Activated CD4-positive, alpha-beta T cell treated with anti-CD3 and anti-CD28 coated beads for 36 hours (primary cell): ENCODE measurements at regions not wholly inside any gene's neighbourhood (a gene's known extent, or its start where the extent isn't known, plus 50 kb on each side); places are given as distances from the start of the nearest gene placed in this dataset.
"Not testable (repeated sequence)": the region's sequence is repeated elsewhere in the genome, so short reads cannot be mapped to it uniquely, and the experiment has no call there.

Experiments
- ATAC-seq: fragments of 200-7000 bp; cut with Tn5 transposase; one replicate; pipeline ENCODE4 v1.10.0; 2021; ENCODE audit warnings: mild to moderate bottlenecking, moderate library complexity
- CTCF ChIA-PET: fragments of 350-600 bp; sonication (Branson Sonifier 250); formaldehyde crosslinking; loops from one replicate; lab custom pipeline; 2021; ENCODE audit warnings: antibody characterized with exemption; lab: Charles Lee
- POLR2A ChIA-PET: fragments of 350-600 bp; sonication (Branson Sonifier 250); formaldehyde crosslinking; loops from one replicate; lab custom pipeline; 2021; ENCODE audit warnings: antibody characterized with exemption, inconsistent platforms; lab: Charles Lee
- DNase-seq: peaks from one replicate; pipeline ENCODE4 v3.0.0-alpha.2; 2020
- H3K27ac Mint-ChIP-seq: one replicate; pipeline ENCODE4 v1.8.0; 2021; ENCODE audit warnings: mixed read lengths
- H3K27me3 Mint-ChIP-seq: one replicate; pipeline ENCODE4 v1.8.0; 2021; ENCODE audit warnings: mixed read lengths
- H3K36me3 Mint-ChIP-seq: one replicate; pipeline ENCODE4 v1.8.0; 2021; ENCODE audit warnings: low read depth, mixed read lengths
- H3K4me1 Mint-ChIP-seq: one replicate; pipeline ENCODE4 v1.8.0; 2021; ENCODE audit warnings: mixed read lengths
- H3K4me3 Mint-ChIP-seq: one replicate; pipeline ENCODE4 v1.8.0; 2021; ENCODE audit warnings: mild to moderate bottlenecking, moderate library complexity, mixed read lengths
- H3K9me3 Mint-ChIP-seq: one replicate; pipeline ENCODE4 v1.8.0; 2021; ENCODE audit warnings: low read depth, mixed read lengths
- intact Hi-C, 2 experiments: fragments of 100-400 bp; cut with DNase I in 1 of 2; cut with micrococcal nuclease in 1 of 2; formaldehyde crosslinking; loops; one replicate each; pipeline versions ENCODE4 v1.14.2 to v1.15.1; 2022 to 2024; cut with DNase I, micrococcal nuclease

- Mint-ChIP-seq H3K4me3 (no peak overlapping the region), H3K27me3 (no peaks in the 10 kb centered on the region), H3K9me3 (peaks cover 2% of the 10 kb centered on the region), H3K4me1 (no peaks in the 10 kb centered on the region), H3K36me3 (no peaks in the 10 kb centered on the region), H3K27ac (no peak overlapping the region)
- intact Hi-C loops: no loop called here
- ChIA-PET CTCF (no interaction called here), POLR2A (no interaction called here)
- DNase-seq (no peak), ATAC-seq (no peak)
Observed at GRCh38 chr6:19928461-19928860, 91.3 kb downstream of the ID4 start.

GRCh38 chr6:19929312-19929711 is 92.1 kb downstream of the ID4 start:
- ATAC-seq: no peak
- POLR2A ChIA-PET: no interaction called here
- Mint-ChIP-seq H3K27me3 (no peaks in the 10 kb centered on the region), H3K36me3 (no peaks in the 10 kb centered on the region), H3K4me3 (no peak overlapping the region), H3K27ac (no peak overlapping the region), H3K9me3 (no peaks in the 10 kb centered on the region), H3K4me1 (no peaks in the 10 kb centered on the region)
- CTCF ChIA-PET: no interaction called here
- DNase-seq: no peak
- intact Hi-C loops: no loop called here

GRCh38 chr6:19934996-19935591 is 97.9 kb downstream of the ID4 start:
- ChIA-PET POLR2A (no interaction called here), CTCF (no interaction called here)
- no peak for ATAC-seq

GRCh38 chr6:19939321-19939720 is 102.2 kb downstream of the ID4 start:
- ATAC-seq, H3K27me3 Mint-ChIP-seq, H3K9me3 Mint-ChIP-seq, POLR2A ChIA-PET, H3K27ac Mint-ChIP-seq, intact Hi-C loops, H3K36me3 Mint-ChIP-seq, DNase-seq, CTCF ChIA-PET, H3K4me1 Mint-ChIP-seq, H3K4me3 Mint-ChIP-seq: not testable (repeated sequence)

More at GRCh38 chr6:19934996-19935591, 97.9 kb downstream of the ID4 start:
- H3K36me3 Mint-ChIP-seq: no peaks in the 10 kb centered on the region
- no peak overlapping the region for H3K4me3 Mint-ChIP-seq
- intact Hi-C loops: no loop called here
- no peaks in the 10 kb centered on the region for H3K27me3 Mint-ChIP-seq
- no peaks in the 10 kb centered on the region for H3K9me3 Mint-ChIP-seq
- no peak for DNase-seq
- H3K4me1 Mint-ChIP-seq: no peaks in the 10 kb centered on the region
- no peak overlapping the region for H3K27ac Mint-ChIP-seq

- H3K36me3 Mint-ChIP-seq, DNase-seq, H3K4me3 Mint-ChIP-seq, H3K27me3 Mint-ChIP-seq, ATAC-seq, CTCF ChIA-PET, intact Hi-C loops, POLR2A ChIA-PET, H3K27ac Mint-ChIP-seq, H3K4me1 Mint-ChIP-seq, H3K9me3 Mint-ChIP-seq: not testable (repeated sequence)
Observed at GRCh38 chr6:19939926-19940325, 102.8 kb downstream of the ID4 start.

- POLR2A ChIA-PET: no interaction called here
- Mint-ChIP-seq H3K27me3 (no peaks in the 10 kb centered on the region), H3K9me3 (no peaks in the 10 kb centered on the region), H3K27ac (no peak overlapping the region), H3K36me3 (no peaks in the 10 kb centered on the region), H3K4me1 (no peaks in the 10 kb centered on the region), H3K4me3 (no peak overlapping the region)
- CTCF ChIA-PET: interaction anchor here (0.6 kb wide), 1 partner anchor 45 kb away, joined by 3 read pairs; no protein-coding TSS in a partner anchor
- DNase-seq (no peak), ATAC-seq (no peak)
- intact Hi-C loops: no loop called here
Observed at GRCh38 chr6:19943042-19943441, 105.9 kb downstream of the ID4 start.

GRCh38 chr6:19945843-19946358 is 108.7 kb downstream of the ID4 start:
- ChIA-PET CTCF (no interaction called here), POLR2A (no interaction called here)
- ATAC-seq (no peak), DNase-seq (no peak)
- Mint-ChIP-seq H3K27ac (no peak overlapping the region), H3K36me3 (no peaks in the 10 kb centered on the region), H3K4me1 (no peaks in the 10 kb centered on the region), H3K4me3 (no peak overlapping the region), H3K9me3 (peaks cover 4% of the 10 kb centered on the region), H3K27me3 (no peaks in the 10 kb centered on the region)
- intact Hi-C loops: no loop called here

GRCh38 chr6:19949155-19949554 is 112.0 kb downstream of the ID4 start:
- CTCF ChIA-PET: no interaction called here

GRCh38 chr6:19964115-19964514 is 126.9 kb downstream of the ID4 start:
- ATAC-seq (no peak), DNase-seq (no peak)
- ChIA-PET POLR2A (no interaction called here), CTCF (no interaction called here)
- H3K9me3 Mint-ChIP-seq: no peaks in the 10 kb centered on the region
- no peak overlapping the region for H3K27ac Mint-ChIP-seq
- H3K4me1 Mint-ChIP-seq: no peaks in the 10 kb centered on the region
- H3K4me3 Mint-ChIP-seq: no peak overlapping the region
- H3K27me3 Mint-ChIP-seq: no peaks in the 10 kb centered on the region
- intact Hi-C loops: no loop called here
- H3K36me3 Mint-ChIP-seq: no peaks in the 10 kb centered on the region

More at GRCh38 chr6:19949155-19949554, 112.0 kb downstream of the ID4 start:
- Mint-ChIP-seq H3K4me3 (no peak overlapping the region), H3K36me3 (no peaks in the 10 kb centered on the region), H3K9me3 (peaks cover 4% of the 10 kb centered on the region), H3K4me1 (no peaks in the 10 kb centered on the region), H3K27ac (no peak overlapping the region), H3K27me3 (peaks cover 2% of the 10 kb centered on the region)
- DNase-seq (no peak), ATAC-seq (no peak)
- intact Hi-C loops: no loop called here
- POLR2A ChIA-PET: no interaction called here

- CTCF ChIA-PET: no interaction called here
- ATAC-seq (no peak), DNase-seq (no peak)
- Mint-ChIP-seq H3K9me3 (no peaks in the 10 kb centered on the region), H3K4me1 (no peaks in the 10 kb centered on the region), H3K27ac (no peak overlapping the region), H3K36me3 (no peaks in the 10 kb centered on the region), H3K4me3 (no peak overlapping the region), H3K27me3 (peaks cover 2% of the 10 kb centered on the region)
- intact Hi-C loops: no loop called here
- POLR2A ChIA-PET: no interaction called here
Observed at GRCh38 chr6:19968201-19968600, 131.0 kb downstream of the ID4 start.

GRCh38 chr6:19972221-19972620 is 135.1 kb downstream of the ID4 start:
- no peak overlapping the region for H3K4me3 Mint-ChIP-seq
- no peaks in the 10 kb centered on the region for H3K36me3 Mint-ChIP-seq
- DNase-seq (no peak), ATAC-seq (no peak)
- H3K27me3 Mint-ChIP-seq: peaks cover 2% of the 10 kb centered on the region
- H3K9me3 Mint-ChIP-seq: no peaks in the 10 kb centered on the region
- H3K4me1 Mint-ChIP-seq: no peaks in the 10 kb centered on the region
- intact Hi-C loops: no loop called here
- POLR2A ChIA-PET: no interaction called here
- CTCF ChIA-PET: no interaction called here
- H3K27ac Mint-ChIP-seq: no peak overlapping the region

GRCh38 chr6:19976411-19977129 is 139.4 kb downstream of the ID4 start:
- no peaks in the 10 kb centered on the region for H3K4me1 Mint-ChIP-seq
- H3K27ac Mint-ChIP-seq: no peak overlapping the region
- DNase-seq (no peak), ATAC-seq (no peak)
- ChIA-PET CTCF (no interaction called here), POLR2A (no interaction called here)
- intact Hi-C loops: no loop called here
- no peaks in the 10 kb centered on the region for H3K27me3 Mint-ChIP-seq
- no peak overlapping the region for H3K4me3 Mint-ChIP-seq
- no peaks in the 10 kb centered on the region for H3K9me3 Mint-ChIP-seq
- H3K36me3 Mint-ChIP-seq: no peaks in the 10 kb centered on the region
